HCT116 (cell line): ENCODE measurements at regions not wholly inside any gene's neighbourhood (a gene's known extent, or its start where the extent isn't known, plus 50 kb on each side); places are given as distances from the start of the nearest gene placed in this dataset.

ENCODE experiments used
- ATAC-seq: fragments of 200-7000 bp; cut with Tn5 transposase; 2 replicates; pipeline ENCODE4 v1.9.1; 2020; ENCODE audit warnings: mild to moderate bottlenecking, moderate library complexity
- BruUV-seq: library from RNA; stranded (reverse); fragments of 400-500 nt; replicated peaks from 2 replicates; lab custom pipeline; 2021; lab: Mats Ljungman, UMichigan
- CTCF ChIA-PET: fragments of 300-600 bp; sonication (Branson Sonifier 250); formaldehyde crosslinking; loops from one replicate; lab custom pipeline; 2021; ENCODE audit warnings: antibody characterized with exemption; lab: Charles Lee
- POLR2A ChIA-PET: fragments of 300-600, 350-600 bp; sonication (Branson Sonifier 250); formaldehyde crosslinking; loops from one replicate; lab custom pipeline; 2021; ENCODE audit warnings: antibody characterized with exemption; lab: Charles Lee
- RAD21 ChIA-PET, 2 experiments: fragments of 300-600 bp; sonication (Branson Sonifier 250); formaldehyde crosslinking; loops; one replicate each; lab custom pipeline; 2023; ENCODE audit warnings: low total read pairs in 2 of 2; ENCODE audit not compliant: uncharacterized antibody in 2 of 2, unreplicated experiment in 2 of 2, low non-redundant PET in 1 of 2; lab: Charles Lee
- DNase-seq: peaks from one replicate; pipeline ENCODE4 v3.0.0-alpha.2; 2010; ENCODE audit warnings: low read depth, low spot score
- H2AFZ ChIP-seq: fragments of 200-600 bp; shearing (Covaris generic), sonication (generic); 2 replicates; pipeline ENCODE4 v1.6.1; 2017; ENCODE audit warnings: low read depth, mixed run types, mixed read lengths, antibody characterized with exemption, low read length; ENCODE audit not compliant: poor library complexity, severe bottlenecking
- H3K27ac ChIP-seq: 2 replicates; pipeline ENCODE4 v1.5.1; 2012; ENCODE audit warnings: low read depth, low read length
- H3K27me3 ChIP-seq: fragments of 200-600 bp; sonication (generic); 2 replicates; pipeline ENCODE4 v1.6.1; 2016; ENCODE audit warnings: mixed run types, low read length, mixed read lengths; ENCODE audit not compliant: insufficient read depth
- H3K36me3 ChIP-seq, 2 experiments: fragments of 200-500 bp in 1 of 2; fragments of 200-600 bp in 1 of 2; sonication (Bioruptor generic) in 1 of 2; sonication (generic) in 1 of 2; 2 replicates each; pipeline versions ENCODE4 v1.5.1 to v1.6.1; 2014 to 2016; ENCODE audit warnings: low read length in 2 of 2, inconsistent platforms in 1 of 2, mixed read lengths in 1 of 2, mixed run types in 1 of 2; ENCODE audit not compliant: insufficient read depth in 2 of 2, control insufficient read depth in 1 of 2
- H3K4me1 ChIP-seq, 2 experiments: fragments of 200-600 bp in 1 of 2; sonication (generic) in 1 of 2; 2 replicates each; pipeline versions ENCODE4 v1.5.1 to v1.6.1; 2012 to 2017; ENCODE audit warnings: low read length in 2 of 2, inconsistent platforms in 1 of 2, mild to moderate bottlenecking in 1 of 2, mixed read lengths in 1 of 2, mixed run types in 1 of 2, moderate library complexity in 1 of 2; ENCODE audit not compliant: insufficient read depth in 2 of 2, control insufficient read depth in 1 of 2
- H3K4me2 ChIP-seq: fragments of 200-600 bp; sonication (generic); 2 replicates; pipeline ENCODE4 v1.6.1; 2017; ENCODE audit warnings: mixed run types, low read length, mixed read lengths
- H3K4me3 ChIP-seq, 2 experiments: fragments of 200-600 bp in 1 of 2; sonication (generic) in 1 of 2; replicated peaks in 1 of 2; 2 replicates each; pipeline ENCODE4 v1.5.1; 2011 to 2016; ENCODE audit warnings: low read length in 2 of 2, control low read depth in 1 of 2, low read depth in 1 of 2, mild to moderate bottlenecking in 1 of 2, mixed read lengths in 1 of 2, mixed run types in 1 of 2
- H3K79me2 ChIP-seq: fragments of 200-600 bp; sonication (generic); 2 replicates; pipeline ENCODE4 v1.6.1; 2017; ENCODE audit warnings: mild to moderate bottlenecking, mixed run types, low read length, moderate library complexity, mixed read lengths; ENCODE audit not compliant: insufficient read depth
- H3K9ac ChIP-seq: fragments of 200-600 bp; sonication (generic); 2 replicates; pipeline ENCODE4 v1.6.1; 2016; ENCODE audit warnings: low read length, mixed read lengths
- H3K9me2 ChIP-seq: fragments of 200-600 bp; sonication (generic), shearing (Covaris generic); 2 replicates; pipeline ENCODE4 v1.6.1; 2017; ENCODE audit warnings: mixed run types, mild to moderate bottlenecking, moderate library complexity; ENCODE audit not compliant: insufficient read depth
- H3K9me3 ChIP-seq, 2 experiments: fragments of 200-500 bp in 1 of 2; fragments of 200-600 bp in 1 of 2; sonication (Bioruptor generic) in 1 of 2; sonication (generic) in 1 of 2; 2 replicates each; pipeline ENCODE4 v1.6.1; 2014 to 2017; ENCODE audit warnings: low read length in 2 of 2, mixed read lengths in 2 of 2, inconsistent platforms in 1 of 2, low read depth in 1 of 2, mild to moderate bottlenecking in 1 of 2, mixed run types in 1 of 2, moderate library complexity in 1 of 2; ENCODE audit not compliant: control insufficient read depth in 1 of 2, insufficient read depth in 1 of 2
- H4K20me1 ChIP-seq: fragments of 200-600 bp; sonication (generic), shearing (Covaris generic); 2 replicates; pipeline ENCODE4 v1.6.1; 2017; ENCODE audit warnings: mixed run types, mild to moderate bottlenecking, moderate library complexity; ENCODE audit not compliant: insufficient read depth
- EGR1 ChIP-seq: IDR thresholded peaks from 2 replicates; pipeline ENCODE4 v1.6.1; 2012; ENCODE audit warnings: low read depth
- EZH2 ChIP-seq: fragments of 200-600 bp; sonication (generic); IDR thresholded peaks from 2 replicates; pipeline ENCODE4 v1.6.1; 2017; ENCODE audit warnings: antibody characterized with exemption, mixed run types
- MAX ChIP-seq: IDR thresholded peaks from 2 replicates; pipeline ENCODE4 v1.6.1; 2012
- POLR2AphosphoS5 ChIP-seq: IDR thresholded peaks from 2 replicates; pipeline ENCODE4 v1.6.1; 2011; ENCODE audit warnings: mild to moderate bottlenecking, low read depth, low read length, moderate library complexity
- RAD21 ChIP-seq: IDR thresholded peaks from 2 replicates; pipeline ENCODE4 v1.6.1; 2012; ENCODE audit warnings: low read depth, mild to moderate bottlenecking
- SIN3A ChIP-seq: IDR thresholded peaks from 2 replicates; pipeline ENCODE4 v1.6.1; 2012; ENCODE audit warnings: low read depth
- intact Hi-C: fragments of 100-400 bp; cut with micrococcal nuclease; formaldehyde crosslinking; loops from 2 replicates; pipeline ENCODE4 v1.10.0; 2022
- TF ChIP-seq, protein P1 (sequence below): IDR thresholded peaks from 2 replicates; pipeline ENCODE4 v1.6.1; 2011; ENCODE audit warnings: mild to moderate bottlenecking, low read length, moderate library complexity; ENCODE audit not compliant: insufficient replicate concordance; ENCODE audit errors: extremely low read depth
- TF ChIP-seq, protein P2 (sequence below): IDR thresholded peaks from 2 replicates; pipeline ENCODE4 v1.6.1; 2012
- TF ChIP-seq, protein P3 (sequence below): IDR thresholded peaks from 2 replicates; pipeline ENCODE4 v1.6.1; 2012; ENCODE audit warnings: low read depth

DNA sequence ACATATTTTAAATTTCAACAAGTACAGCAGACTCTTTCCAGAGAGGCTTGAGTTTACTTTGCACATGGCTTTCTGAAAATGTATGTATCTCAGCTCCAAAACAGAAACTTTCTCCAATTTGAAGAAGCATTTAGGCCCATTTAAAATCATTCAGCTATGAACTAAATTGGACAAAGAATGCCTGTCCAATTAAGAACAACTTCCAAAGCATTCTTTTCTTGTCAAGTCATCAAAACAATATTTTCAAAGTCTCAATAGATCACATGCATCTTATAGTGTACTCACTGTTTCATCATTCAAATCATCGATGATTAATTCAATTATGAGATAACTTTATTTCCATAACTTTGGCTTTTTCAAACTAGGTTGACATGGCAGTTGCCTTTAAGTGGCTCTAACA is 95.2 kb downstream of the KBTBD8 start:
- DNase-seq: no peak
- Histone ChIP-seq H4K20me1 (no peaks in the 10 kb centered on the region), H3K27ac (no peak overlapping the region), H3K4me2 (no peak overlapping the region), H3K4me3 (no peak overlapping the region), H3K4me1 (no peaks in the 10 kb centered on the region), H2AFZ (no peak overlapping the region), H3K9ac (no peak overlapping the region), H3K36me3 (no peaks in the 10 kb centered on the region), H3K9me2 (no peaks in the 10 kb centered on the region), H3K79me2 (no peaks in the 10 kb centered on the region), H3K27me3 (peaks cover 22% of the 10 kb centered on the region), H3K9me3 (no peaks in the 10 kb centered on the region)
- intact Hi-C loops: no loop called here
- ChIA-PET CTCF (no interaction called here), RAD21 (no interaction called here), POLR2A (no interaction called here)
- ATAC-seq: no peak
- no TSS peak for BruUV-seq
- no peak for TF ChIP-seq SIN3A
- no peak for TF ChIP-seq EGR1

- Histone ChIP-seq H3K9me2 (no peaks in the 10 kb centered on the region), H3K79me2 (no peaks in the 10 kb centered on the region), H3K27me3 (peaks cover 22% of the 10 kb centered on the region), H3K9ac (no peak overlapping the region), H2AFZ (no peak overlapping the region), H4K20me1 (no peaks in the 10 kb centered on the region), H3K4me2 (no peak overlapping the region), H3K4me1 (no peaks in the 10 kb centered on the region), H3K36me3 (no peaks in the 10 kb centered on the region), H3K4me3 (no peak overlapping the region), H3K9me3 (no peaks in the 10 kb centered on the region), H3K27ac (no peak overlapping the region)
- TF ChIP-seq, protein P1, sequence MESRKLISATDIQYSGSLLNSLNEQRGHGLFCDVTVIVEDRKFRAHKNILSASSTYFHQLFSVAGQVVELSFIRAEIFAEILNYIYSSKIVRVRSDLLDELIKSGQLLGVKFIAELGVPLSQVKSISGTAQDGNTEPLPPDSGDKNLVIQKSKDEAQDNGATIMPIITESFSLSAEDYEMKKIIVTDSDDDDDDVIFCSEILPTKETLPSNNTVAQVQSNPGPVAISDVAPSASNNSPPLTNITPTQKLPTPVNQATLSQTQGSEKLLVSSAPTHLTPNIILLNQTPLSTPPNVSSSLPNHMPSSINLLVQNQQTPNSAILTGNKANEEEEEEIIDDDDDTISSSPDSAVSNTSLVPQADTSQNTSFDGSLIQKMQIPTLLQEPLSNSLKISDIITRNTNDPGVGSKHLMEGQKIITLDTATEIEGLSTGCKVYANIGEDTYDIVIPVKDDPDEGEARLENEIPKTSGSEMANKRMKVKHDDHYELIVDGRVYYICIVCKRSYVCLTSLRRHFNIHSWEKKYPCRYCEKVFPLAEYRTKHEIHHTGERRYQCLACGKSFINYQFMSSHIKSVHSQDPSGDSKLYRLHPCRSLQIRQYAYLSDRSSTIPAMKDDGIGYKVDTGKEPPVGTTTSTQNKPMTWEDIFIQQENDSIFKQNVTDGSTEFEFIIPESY: no peak
- TF ChIP-seq, protein P2, sequence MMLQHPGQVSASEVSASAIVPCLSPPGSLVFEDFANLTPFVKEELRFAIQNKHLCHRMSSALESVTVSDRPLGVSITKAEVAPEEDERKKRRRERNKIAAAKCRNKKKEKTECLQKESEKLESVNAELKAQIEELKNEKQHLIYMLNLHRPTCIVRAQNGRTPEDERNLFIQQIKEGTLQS: no peak
- TF ChIP-seq EZH2 (no peak), POLR2AphosphoS5 (no peak), RAD21 (no peak), MAX (no peak)
- TF ChIP-seq, protein P3, sequence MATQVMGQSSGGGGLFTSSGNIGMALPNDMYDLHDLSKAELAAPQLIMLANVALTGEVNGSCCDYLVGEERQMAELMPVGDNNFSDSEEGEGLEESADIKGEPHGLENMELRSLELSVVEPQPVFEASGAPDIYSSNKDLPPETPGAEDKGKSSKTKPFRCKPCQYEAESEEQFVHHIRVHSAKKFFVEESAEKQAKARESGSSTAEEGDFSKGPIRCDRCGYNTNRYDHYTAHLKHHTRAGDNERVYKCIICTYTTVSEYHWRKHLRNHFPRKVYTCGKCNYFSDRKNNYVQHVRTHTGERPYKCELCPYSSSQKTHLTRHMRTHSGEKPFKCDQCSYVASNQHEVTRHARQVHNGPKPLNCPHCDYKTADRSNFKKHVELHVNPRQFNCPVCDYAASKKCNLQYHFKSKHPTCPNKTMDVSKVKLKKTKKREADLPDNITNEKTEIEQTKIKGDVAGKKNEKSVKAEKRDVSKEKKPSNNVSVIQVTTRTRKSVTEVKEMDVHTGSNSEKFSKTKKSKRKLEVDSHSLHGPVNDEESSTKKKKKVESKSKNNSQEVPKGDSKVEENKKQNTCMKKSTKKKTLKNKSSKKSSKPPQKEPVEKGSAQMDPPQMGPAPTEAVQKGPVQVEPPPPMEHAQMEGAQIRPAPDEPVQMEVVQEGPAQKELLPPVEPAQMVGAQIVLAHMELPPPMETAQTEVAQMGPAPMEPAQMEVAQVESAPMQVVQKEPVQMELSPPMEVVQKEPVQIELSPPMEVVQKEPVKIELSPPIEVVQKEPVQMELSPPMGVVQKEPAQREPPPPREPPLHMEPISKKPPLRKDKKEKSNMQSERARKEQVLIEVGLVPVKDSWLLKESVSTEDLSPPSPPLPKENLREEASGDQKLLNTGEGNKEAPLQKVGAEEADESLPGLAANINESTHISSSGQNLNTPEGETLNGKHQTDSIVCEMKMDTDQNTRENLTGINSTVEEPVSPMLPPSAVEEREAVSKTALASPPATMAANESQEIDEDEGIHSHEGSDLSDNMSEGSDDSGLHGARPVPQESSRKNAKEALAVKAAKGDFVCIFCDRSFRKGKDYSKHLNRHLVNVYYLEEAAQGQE: no peak
- ChIA-PET RAD21 (no interaction called here), POLR2A (no interaction called here), CTCF (no interaction called here)
- DNase-seq (no peak), ATAC-seq (no peak)
- no TSS peak for BruUV-seq
- intact Hi-C loops: no loop called here
Measured at GRCh38 chr3:67094167-67094566, 96.1 kb downstream of the KBTBD8 start.
